ENCODE measurements at regions not wholly inside any gene's neighbourhood (a gene's known extent, or its start where the extent isn't known, plus 50 kb on each side); places are given as distances from the start of the nearest gene placed in this dataset.

GRCh38 chr2:61736953-61737352 is 116.9 kb downstream of the FAM161A start:
- Histone ChIP-seq H2AFZ (ENCODE audit: low read length) (no peak overlapping the region), H3K4me1 (ENCODE audit: insufficient read depth, low read length, poor library complexity, severe bottlenecking) (no peaks in the 10 kb centered on the region), H4K20me1 (ENCODE audit: insufficient read depth, low read length) (no peaks in the 10 kb centered on the region), H3K36me3 (ENCODE audit: insufficient read depth, low read length) (no peaks in the 10 kb centered on the region), H3K9me3 (ENCODE audit: low read length) (no peaks in the 10 kb centered on the region), H3K9me2 (ENCODE audit: insufficient read depth, low read length) (no peaks in the 10 kb centered on the region), H3K79me2 (ENCODE audit: insufficient read depth, low read depth, low read length) (no peaks in the 10 kb centered on the region), H3K4me2 (ENCODE audit: low read length) (no peak overlapping the region), H3K4me3 (ENCODE audit: low read depth, low read length, poor library complexity, severe bottlenecking) (no peak overlapping the region), H3K27ac (ENCODE audit: low read depth, low read length, poor library complexity, severe bottlenecking) (no peak overlapping the region)
- POLR2A ChIA-PET, result interaction anchor here (0.7 to 0.8 kb wide), 3 partner anchors 10 to 1638 kb away, joined by 3 to 7 read pairs (median 4); no protein-coding TSS in a partner anchor
- CTCF ChIA-PET (ENCODE audit: unreplicated experiment), result no interaction called here
- no TSS peak for BruUV-seq (replicated peaks)
- intact Hi-C loops (cut with micrococcal nuclease; ENCODE audit: unreplicated experiment), result no loop called here
- DNase-seq (ENCODE audit: low spot score), result no peak
- TF ChIP-seq, protein P1, sequence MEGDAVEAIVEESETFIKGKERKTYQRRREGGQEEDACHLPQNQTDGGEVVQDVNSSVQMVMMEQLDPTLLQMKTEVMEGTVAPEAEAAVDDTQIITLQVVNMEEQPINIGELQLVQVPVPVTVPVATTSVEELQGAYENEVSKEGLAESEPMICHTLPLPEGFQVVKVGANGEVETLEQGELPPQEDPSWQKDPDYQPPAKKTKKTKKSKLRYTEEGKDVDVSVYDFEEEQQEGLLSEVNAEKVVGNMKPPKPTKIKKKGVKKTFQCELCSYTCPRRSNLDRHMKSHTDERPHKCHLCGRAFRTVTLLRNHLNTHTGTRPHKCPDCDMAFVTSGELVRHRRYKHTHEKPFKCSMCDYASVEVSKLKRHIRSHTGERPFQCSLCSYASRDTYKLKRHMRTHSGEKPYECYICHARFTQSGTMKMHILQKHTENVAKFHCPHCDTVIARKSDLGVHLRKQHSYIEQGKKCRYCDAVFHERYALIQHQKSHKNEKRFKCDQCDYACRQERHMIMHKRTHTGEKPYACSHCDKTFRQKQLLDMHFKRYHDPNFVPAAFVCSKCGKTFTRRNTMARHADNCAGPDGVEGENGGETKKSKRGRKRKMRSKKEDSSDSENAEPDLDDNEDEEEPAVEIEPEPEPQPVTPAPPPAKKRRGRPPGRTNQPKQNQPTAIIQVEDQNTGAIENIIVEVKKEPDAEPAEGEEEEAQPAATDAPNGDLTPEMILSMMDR (conservative IDR thresholded peaks at IDR 0.05; ENCODE audit: low read length), result no peak
- no peak for TF ChIP-seq EZH2phosphoT487 (IDR thresholded peaks at IDR 0.05; ENCODE audit: borderline replicate concordance, low read depth, low read length)

GRCh38 chr2:61733563-61733962 is 120.3 kb downstream of the FAM161A start:
- no peaks in the 10 kb centered on the region for H4K20me1 ChIP-seq (ENCODE audit: insufficient read depth, low read length)
- no peak overlapping the region for H3K4me2 ChIP-seq (ENCODE audit: low read length)
- no peaks in the 10 kb centered on the region for H3K36me3 ChIP-seq (ENCODE audit: insufficient read depth, low read length)
- no peak overlapping the region for H3K4me3 ChIP-seq (ENCODE audit: low read depth, low read length, poor library complexity, severe bottlenecking)
- ChIA-PET POLR2A (no interaction called here), CTCF (ENCODE audit: unreplicated experiment) (no interaction called here)
- no peak overlapping the region for H3K27ac ChIP-seq (ENCODE audit: low read depth, low read length, poor library complexity, severe bottlenecking)
- intact Hi-C loops (cut with micrococcal nuclease; ENCODE audit: unreplicated experiment), result no loop called here
- H3K79me2 ChIP-seq (ENCODE audit: insufficient read depth, low read depth, low read length), result no peaks in the 10 kb centered on the region
- DNase-seq (ENCODE audit: low spot score), result no peak
- H2AFZ ChIP-seq (ENCODE audit: low read length), result no peak overlapping the region
- H3K9me2 ChIP-seq (ENCODE audit: insufficient read depth, low read length), result no peaks in the 10 kb centered on the region
- H3K4me1 ChIP-seq (ENCODE audit: insufficient read depth, low read length, poor library complexity, severe bottlenecking), result no peaks in the 10 kb centered on the region
- no peak for TF ChIP-seq EZH2phosphoT487 (IDR thresholded peaks at IDR 0.05; ENCODE audit: borderline replicate concordance, low read depth, low read length)
- TF ChIP-seq, protein P1 (conservative IDR thresholded peaks at IDR 0.05; ENCODE audit: low read length), result no peak
- H3K9me3 ChIP-seq (ENCODE audit: low read length), result no peaks in the 10 kb centered on the region
- BruUV-seq (replicated peaks), result no TSS peak

DNA sequence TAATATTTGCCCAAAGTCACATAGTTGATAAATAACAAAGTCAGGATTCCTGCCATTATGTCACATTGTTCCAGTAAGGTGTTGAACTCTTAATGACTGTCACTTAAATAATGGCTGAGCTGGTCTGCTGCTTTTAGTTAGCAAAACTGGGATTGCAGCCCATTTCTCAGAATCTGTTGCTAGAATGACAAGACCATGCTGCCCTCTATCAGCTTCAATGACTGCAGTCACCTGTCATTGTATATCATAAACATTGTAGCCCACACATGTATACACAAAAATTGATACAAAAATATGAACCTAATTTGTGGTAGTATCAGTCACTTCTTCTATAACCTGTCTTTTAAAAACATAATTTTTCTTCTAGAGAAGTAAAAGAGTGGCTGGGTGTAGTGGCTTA is 121.1 kb downstream of the FAM161A start:
- ChIA-PET CTCF (ENCODE audit: unreplicated experiment) (no interaction called here), POLR2A (interaction anchor here (0.7 kb wide), 1 partner anchor 1927 kb away, joined by 5 read pairs; no protein-coding TSS in a partner anchor)
- no peak overlapping the region for H2AFZ ChIP-seq (ENCODE audit: low read length)
- no peaks in the 10 kb centered on the region for H3K4me1 ChIP-seq (ENCODE audit: insufficient read depth, low read length, poor library complexity, severe bottlenecking)
- H3K27ac ChIP-seq (ENCODE audit: low read depth, low read length, poor library complexity, severe bottlenecking), result no peak overlapping the region
- H3K36me3 ChIP-seq (ENCODE audit: insufficient read depth, low read length), result no peaks in the 10 kb centered on the region
- no peak overlapping the region for H3K4me3 ChIP-seq (ENCODE audit: low read depth, low read length, poor library complexity, severe bottlenecking)
- H3K4me2 ChIP-seq (ENCODE audit: low read length), result no peak overlapping the region
- H3K9me3 ChIP-seq (ENCODE audit: low read length), result no peaks in the 10 kb centered on the region
- no peaks in the 10 kb centered on the region for H3K9me2 ChIP-seq (ENCODE audit: insufficient read depth, low read length)
- H3K79me2 ChIP-seq (ENCODE audit: insufficient read depth, low read depth, low read length), result no peaks in the 10 kb centered on the region
- no peaks in the 10 kb centered on the region for H4K20me1 ChIP-seq (ENCODE audit: insufficient read depth, low read length)
- BruUV-seq (replicated peaks), result no TSS peak
- DNase-seq (ENCODE audit: low spot score), result no peak
- TF ChIP-seq EZH2phosphoT487 (IDR thresholded peaks at IDR 0.05; ENCODE audit: borderline replicate concordance, low read depth, low read length), result no peak
- TF ChIP-seq, protein P1 (conservative IDR thresholded peaks at IDR 0.05; ENCODE audit: low read length), result 0 out of 2 replicates have a peak, but pooled peaks have one; percentile 22
- intact Hi-C loops (cut with micrococcal nuclease; ENCODE audit: unreplicated experiment), result no loop called here
